Colon (tissue), 2 donors: ENCODE measurements at regions not wholly inside any gene's neighbourhood (a gene's known extent, or its start where the extent isn't known, plus 50 kb on each side); places are given as distances from the start of the nearest gene placed in this dataset.

Experiments used
- FAIRE-seq: peaks from 2 replicates; lab custom pipeline; 2012; peaks lifted over from hg19 to GRCh38; lab: Jason Lieb, UNC
- donor health status: control.
- donor health status: control.

DNA sequence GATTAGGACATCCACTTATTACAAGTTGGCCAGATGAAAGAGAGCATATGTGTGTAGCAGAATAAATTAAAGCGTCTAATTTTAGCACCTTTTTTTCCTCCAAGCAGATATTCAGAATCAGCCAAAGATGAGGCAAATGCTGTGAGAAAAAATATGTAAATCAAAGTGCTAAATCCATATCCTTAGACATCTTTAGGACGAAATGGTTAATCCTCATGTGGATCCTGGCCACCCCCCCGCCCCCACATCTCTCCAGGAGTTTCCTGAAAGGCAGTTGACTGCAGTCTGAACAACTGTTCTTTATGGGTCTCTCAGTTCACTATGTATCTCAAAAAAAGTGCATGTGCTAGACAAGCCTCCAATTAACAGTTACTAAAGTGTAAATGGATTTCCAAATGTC lies 1768.1 kb upstream of the SEL1L start:
- no peak for FAIRE-seq

DNA sequence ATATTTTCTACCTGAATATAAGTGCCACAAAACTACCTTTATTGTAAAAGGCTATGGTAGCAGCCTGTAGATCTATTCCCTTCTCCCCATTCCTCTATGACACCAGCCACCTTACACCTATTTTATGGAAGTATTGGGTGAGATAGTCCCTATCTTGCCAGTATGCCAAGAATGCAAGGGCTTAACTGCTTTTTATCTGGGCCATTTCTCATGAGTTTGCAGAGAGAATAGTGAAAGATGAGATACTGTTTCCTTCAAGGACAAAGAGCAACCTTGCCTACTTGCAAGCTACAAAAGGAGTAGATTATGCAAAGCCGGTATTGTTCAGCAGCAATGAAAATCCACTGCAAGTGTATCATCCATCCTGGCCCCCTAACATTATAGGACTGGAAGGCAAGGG lies 1775.6 kb upstream of the SEL1L start:
- no peak for FAIRE-seq

DNA sequence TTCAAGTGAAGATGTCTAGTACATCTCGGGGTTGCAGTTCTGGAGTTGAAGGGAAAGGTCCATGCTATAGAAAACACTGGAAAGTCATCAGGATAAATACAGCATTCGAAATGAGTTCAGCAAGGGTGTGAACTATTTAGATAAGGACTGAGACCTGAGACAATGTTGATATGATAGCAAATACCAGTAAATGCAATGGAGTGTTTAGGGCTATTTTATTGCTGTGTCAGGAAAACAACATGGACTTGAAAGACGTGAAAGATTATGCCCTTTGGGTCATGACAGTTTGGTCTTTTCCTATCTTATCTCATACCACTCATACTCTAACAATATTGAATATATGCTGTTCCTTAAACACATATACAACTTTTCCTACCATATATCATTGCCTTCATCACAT lies 1776.2 kb upstream of the SEL1L start:
- FAIRE-seq: no peak

DNA sequence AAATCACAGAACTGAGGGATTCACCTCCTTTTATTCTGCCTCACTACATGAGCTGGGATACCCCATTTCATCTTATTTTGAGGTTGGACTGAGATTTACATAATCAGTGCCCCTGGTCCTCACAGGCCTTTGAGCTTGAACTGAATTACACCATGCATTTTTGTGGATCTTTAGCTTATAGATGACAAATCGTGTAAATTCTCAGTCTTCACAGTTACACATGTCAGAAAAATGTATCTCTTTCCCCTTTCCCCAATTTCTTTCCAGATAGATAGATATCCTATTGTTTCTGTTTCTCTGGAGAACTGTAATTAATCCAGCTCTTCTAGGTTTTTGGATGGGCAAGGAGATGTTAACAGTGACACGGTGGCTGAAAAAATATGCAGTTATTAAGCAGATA lies 1778.9 kb upstream of the SEL1L start:
- FAIRE-seq: no peak

DNA sequence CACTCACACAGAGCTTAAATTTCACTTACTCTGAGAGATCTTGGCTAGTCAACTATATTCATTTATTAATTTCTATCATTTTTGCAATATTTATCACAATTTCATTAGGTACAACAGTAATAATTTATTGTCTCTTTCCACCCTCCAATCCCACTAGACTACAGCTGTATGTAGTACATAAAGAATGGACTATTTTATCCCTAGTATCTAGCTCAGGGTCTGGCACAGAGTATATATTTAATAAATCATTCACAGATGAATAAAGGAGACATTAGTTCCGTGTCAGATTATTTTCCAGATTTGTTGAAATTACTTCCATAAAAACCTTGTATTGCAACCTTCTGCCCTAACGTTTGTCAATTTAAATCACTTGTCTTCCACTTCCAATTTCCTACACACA lies 1781.1 kb upstream of the SEL1L start:
- no peak for FAIRE-seq

DNA sequence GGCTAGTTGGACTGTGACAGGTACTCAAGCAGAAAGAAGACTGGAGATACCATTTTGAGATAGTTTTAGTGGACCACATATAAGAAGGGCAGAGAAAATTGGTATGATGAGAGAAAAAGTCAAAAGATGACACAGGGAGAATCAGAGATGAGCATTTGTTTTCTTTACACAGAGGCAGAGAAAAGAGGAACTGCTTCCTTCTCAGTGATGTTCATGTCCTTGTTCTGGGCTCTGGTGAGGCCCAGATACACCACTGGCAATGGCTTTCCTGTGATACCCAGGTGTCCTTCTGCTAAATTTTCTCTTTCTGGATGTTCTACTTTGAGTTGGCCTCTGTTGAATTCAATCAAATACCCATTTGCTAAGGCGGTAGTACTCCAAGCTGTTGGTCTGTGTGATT lies 1782.7 kb upstream of the SEL1L start:
- no peak for FAIRE-seq

DNA sequence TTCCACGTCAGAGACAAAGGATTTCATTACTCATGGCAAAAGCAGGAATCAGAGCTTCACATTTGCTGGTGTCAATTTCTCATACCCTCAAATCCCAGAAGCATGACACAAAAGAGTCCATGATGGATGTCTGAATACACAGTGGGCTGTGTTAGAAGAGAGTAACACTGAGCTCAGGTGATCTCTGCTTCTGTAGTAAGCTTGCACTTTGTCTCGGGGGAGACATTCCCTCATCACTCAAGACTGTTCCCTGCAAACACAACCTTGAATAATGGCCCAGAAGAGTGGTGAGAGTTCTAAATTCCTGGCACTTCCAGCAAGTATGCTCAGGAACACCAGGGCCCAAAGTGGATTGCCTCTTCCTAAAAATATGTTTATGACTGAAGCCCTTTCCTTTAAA lies 1787.2 kb upstream of the SEL1L start:
- FAIRE-seq: no peak

DNA sequence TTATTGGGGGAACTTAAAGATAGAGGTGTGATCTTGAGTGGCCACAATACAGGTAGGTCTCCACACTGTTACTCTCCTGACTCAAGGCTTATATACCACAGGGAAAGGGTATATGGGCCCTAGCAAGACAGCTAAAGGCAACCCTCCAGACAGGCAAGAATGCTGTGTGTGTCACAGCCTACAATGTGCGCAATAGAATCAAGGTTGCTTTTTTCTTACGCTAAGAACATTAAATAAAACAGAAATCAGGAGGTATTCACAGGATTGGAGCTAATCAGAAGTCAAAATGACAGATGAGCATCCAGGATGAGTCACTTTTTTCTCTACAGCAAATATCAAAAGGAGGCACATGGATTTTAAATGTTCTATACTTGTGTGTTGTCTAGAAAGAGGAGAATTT lies 1797.9 kb upstream of the SEL1L start:
- no peak for FAIRE-seq

DNA sequence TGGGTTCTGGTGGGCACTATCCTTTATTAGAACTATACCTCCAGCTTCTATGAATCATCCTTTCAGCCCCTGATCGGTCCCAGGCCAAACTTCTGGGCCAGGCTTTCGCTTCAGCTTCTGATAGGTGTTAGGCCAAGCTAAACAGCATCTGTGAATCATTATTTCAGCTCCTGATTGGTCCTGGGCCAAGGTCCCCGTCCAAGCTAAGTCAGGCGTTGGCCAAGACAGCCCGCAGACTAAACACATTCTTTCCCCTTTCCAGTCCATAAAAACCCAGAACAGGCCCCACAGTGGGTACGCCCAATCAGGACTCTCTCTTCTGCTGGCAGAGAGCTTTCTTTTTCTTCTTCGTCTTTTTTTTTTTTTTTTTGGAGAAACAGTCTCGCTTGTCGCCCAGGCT lies 1808.9 kb upstream of the SEL1L start:
- FAIRE-seq: no peak

DNA sequence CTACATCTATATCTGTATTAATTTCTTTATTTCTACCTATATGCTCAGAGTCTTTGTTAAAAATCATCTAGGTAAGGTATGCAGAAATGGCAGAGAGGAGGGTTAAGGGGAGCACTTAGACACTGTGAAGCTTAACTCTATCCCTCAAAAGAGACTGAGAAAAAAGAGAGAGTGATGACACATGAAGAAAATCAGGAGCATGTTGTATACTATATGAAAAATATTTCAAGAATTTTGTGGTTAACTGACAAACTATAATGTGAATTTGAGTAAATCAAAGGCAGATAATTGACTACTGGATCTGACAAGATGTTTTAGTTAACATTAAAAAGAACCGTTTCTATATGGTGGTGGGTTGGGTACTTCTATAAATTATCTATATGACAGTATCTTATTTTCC lies 1814.2 kb upstream of the SEL1L start:
- FAIRE-seq: no peak

DNA sequence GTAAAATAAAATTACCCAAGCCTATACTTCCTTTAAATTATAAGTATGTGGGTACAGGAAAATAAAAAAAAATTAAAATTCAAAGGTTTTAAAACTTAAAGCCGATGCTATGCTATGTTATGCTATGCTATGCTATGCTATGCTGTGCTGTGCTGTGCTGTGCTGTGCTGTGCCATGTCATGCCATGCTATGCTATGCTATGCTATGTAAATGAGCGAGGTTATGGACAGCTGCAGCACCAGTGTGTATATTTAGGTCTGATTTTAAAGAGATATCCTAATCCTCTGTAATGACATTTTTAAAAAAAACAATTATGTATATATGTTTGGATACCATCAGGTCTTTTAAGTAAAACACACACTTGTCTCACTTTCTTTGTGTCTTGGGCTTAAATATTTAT lies 1822.0 kb upstream of the SEL1L start:
- no peak for FAIRE-seq

DNA sequence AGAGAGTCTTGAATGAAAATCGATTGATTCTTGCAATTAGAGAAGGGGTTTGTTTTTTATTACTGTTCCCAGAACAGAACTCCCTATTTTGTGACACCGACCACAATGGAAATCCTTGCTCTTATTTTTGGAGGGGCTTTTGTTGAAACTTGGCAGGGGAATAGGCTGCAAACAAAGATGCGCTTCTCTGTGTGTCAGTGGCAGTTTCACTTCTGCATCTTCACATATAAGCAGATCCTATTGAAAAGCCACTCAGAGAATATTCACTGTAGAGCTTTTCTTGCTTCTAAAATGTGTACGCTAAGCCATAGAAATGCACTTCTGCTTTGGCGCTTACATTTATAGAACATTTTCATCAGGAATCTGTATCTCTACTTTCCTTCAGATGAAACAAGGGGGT lies 1822.4 kb upstream of the SEL1L start:
- FAIRE-seq: no peak

DNA sequence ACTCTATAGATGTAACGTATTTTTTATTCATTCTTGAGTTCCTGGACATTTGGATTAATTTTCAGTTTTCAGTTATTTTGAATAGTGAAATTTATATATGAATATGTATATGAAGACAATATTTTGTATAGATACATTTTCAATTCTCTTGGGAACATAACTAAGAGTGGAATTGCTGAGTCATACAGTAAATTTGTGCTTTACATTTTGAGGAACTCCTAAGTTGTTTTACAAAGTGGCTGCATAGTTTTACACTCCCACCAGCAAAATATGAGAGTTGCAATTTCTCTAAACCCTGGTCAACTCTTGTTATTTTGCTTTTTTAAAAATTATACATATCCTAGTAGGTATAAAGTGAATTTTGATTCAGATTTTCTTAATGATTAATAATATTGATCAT lies 1838.6 kb upstream of the SEL1L start:
- no peak for FAIRE-seq

DNA sequence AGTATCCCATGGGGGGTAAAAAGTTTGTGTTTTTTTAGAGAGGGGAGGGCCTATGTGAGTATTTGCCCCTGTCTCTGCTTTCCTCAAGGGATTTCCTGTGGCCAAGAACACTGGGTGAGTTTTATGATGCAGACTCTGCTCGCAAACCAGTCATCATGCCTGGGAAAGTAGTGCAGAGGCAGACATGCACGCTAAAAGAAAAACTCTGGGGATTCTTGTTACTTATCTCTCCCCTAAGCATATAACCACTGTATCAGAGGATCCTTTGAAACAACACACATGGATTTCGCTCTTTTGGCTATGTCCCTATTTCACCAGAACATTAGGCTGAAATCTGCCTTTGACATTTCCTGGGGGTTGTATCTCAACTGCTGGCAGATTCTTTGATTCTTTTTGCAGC lies 1845.8 kb upstream of the SEL1L start:
- FAIRE-seq: no peak

DNA sequence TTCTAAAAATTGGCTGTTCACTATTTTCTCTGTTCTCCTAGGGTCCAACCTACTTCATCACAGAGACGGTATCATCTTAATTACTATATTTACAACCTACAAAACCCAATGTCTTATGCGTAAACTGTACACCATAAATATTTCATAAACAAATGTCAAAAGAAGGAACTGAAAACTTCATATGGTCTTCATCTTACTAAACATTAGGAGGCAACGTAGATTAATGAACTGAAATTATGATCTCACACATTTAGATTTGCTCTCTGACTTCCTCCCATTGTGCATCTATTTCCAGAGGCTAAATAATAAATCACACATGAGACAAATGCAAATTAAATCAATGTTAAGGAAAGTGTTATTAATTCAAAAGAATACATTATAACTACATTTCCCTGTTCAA lies 1850.6 kb upstream of the SEL1L start:
- no peak for FAIRE-seq

DNA sequence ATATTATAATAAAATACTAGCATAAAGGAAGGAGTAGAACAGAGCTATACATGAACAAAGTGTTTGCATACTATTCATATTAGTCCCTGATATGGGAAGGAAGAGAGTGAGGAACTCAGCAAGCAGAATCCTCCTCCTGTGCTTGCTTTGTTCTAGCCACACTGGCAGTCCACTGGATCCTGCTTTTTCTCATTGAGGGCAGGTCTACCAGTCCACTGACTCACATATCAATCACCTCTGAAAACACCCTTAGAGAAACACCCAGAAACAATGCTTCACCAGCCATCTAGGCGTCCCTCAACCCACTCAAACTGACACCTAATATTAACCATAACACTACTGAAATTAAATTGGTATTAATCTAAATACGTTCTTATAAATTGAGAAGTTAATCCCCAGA lies 1861.7 kb upstream of the SEL1L start:
- FAIRE-seq: no peak

DNA sequence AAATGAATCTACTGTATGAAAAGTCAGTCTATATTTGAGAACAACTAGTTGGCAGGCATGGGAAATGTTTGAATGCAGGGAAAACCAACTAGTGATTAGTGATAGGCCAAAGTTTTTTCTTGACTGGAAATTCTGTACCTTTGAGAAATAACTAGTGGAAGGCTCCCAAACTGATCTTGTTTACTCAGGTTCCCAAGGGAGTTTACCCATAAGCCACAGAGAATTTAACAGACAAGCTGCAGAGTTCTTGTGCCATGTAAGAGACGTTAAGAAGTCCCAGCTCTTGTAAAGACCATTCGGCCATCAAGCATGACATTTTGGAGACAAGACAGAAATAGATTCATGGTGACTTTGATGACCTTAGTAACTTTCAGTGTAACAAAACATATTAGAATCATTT lies 1882.8 kb upstream of the SEL1L start:
- FAIRE-seq: no peak

DNA sequence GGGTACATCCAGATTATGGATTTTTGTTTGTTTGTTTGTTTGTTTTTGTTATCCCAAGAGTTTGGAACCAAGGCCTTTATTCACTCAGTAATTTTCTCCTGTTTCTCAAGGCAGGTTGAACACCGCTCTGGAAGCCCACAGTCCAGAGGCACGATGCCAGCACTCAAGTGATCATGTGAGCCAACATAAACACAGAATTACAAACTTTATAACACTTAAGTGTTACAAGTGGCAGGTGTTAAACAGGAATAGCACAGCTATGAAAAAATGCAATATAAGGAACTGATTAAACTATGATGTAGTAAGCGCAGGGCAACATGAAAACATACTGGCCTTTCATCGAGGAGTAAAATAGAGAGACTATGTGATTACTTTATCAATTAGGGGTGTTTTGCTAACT lies 1885.8 kb upstream of the SEL1L start:
- FAIRE-seq: no peak

DNA sequence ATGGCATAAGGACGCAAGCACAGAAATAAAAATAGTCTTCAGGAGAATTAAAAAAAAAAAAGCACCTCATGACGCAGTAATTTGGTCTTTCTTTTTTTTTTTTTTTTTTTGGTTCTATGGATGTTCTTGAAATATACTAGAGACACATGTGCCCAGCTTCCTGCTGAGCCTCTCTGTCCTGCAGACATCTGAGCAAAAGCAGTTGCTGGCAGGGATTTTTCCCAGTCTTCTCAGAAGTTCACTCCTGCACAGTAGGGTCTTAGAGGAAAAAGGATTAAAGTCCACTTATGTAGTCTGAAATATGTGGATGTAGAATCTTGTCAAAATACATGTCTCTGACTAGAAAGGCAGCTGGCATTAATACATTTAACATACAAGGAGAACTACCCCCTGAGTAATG lies 1888.1 kb upstream of the SEL1L start:
- FAIRE-seq: no peak

DNA sequence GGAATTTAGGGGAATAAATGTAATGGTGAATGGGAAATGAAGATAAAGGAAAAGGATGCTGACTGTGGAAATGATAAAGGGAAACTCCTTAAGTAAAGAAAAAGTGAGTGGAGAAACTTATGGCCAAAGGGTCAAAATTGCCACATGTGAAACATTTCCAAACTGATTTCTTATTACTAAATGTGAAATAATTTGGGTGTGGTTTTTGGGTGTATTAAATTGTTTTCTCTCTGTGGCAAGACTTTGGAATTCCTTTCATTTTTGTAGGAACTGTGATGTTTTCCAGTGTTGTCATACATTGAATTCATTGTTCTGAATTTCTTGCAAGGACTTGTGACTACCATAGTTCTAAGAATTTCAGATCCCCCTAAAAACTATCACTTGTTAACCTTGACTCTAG lies 1891.5 kb upstream of the SEL1L start:
- no peak for FAIRE-seq

DNA sequence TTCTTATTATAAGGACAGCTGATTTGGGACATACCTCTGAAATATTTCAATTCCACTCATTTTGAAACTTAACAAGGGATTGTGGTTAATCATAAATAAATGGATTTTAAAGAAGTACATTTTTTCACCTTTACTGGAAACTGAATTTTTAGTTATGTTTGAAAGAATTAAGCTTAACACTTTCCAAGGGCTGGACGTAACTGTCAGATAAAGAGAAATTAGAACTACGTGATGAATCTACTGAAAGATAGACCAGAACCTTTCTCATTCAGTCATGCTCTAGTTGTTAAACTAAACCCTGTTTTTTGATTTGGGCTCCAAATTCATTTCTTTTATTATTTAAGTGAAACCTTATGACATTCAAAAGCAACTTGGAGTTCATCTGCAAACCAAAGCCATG lies 1892.1 kb upstream of the SEL1L start:
- no peak for FAIRE-seq

DNA sequence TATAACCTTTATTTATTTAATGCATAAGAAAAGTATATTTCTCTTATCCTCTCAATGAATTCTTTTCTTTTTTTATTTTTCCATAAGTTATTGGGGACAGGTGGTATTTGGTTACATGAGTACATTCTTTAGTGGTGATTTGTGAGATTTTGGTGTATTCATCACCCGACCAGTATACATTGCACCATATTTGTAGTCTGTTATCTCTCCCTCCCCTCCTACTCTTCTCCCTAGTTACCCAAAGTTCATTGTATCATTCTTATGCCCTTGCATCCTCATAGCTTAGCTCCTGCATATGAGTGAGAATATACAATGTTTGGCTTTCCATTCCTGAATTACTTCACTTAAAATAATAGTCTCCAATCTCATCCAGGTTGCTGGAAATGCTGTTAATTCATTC lies 1900.0 kb upstream of the SEL1L start:
- no peak for FAIRE-seq

DNA sequence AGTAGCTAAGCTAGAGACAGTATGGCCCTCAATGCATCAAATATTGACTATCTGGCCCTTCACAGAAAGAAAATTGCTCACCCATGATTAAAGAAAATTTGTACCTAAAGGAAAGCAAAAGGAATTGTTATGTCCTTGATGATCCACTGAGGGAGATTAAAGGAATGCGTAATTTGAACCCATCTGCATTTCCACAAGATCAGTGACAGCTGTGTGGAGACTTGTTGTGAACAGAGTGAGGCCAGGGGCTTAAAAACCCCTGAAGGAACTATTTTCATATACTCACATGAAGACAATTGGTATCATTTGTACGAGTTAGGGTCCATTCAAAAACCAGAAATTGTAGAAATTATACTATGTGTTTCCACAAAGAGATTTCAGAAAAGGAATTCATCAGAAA lies 1908.1 kb upstream of the SEL1L start:
- no peak for FAIRE-seq

DNA sequence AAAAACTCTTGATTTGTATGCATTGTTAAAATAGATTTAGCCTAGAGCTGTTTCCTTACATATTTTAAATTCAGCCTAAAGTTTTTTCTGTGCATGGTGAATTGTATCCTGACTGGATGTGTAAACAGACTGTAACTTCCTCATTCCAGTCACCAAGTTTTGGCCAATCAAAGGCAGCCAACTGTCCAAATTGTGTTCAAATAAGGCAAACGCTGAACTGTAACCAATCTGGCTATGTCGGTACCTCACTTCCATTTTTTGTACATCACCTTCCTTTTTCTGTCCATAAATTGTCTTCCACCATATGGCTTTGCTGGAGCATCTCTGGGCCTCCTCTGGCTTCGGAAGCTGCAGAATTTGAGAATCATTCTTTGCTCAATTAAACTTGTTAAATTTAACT lies 1921.9 kb upstream of the SEL1L start:
- no peak for FAIRE-seq

DNA sequence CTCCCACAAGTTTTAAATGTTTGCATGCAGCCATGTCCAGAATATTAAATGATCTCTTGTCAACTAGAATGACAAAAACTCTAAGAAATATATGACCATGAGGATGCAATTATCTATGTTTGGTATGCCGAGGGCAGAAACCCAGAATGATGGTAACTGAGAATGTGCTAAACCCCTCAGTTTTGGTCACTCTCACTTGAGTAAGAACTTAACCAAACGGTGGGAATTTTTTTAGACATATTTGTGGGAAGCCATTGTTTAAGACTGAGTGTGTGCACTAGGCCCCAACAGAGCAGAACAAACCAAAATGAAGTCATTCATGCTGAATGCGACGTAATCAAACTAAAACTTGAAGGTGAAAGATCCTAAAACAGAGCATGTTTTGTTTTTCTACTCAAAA lies 1927.9 kb upstream of the SEL1L start:
- no peak for FAIRE-seq

DNA sequence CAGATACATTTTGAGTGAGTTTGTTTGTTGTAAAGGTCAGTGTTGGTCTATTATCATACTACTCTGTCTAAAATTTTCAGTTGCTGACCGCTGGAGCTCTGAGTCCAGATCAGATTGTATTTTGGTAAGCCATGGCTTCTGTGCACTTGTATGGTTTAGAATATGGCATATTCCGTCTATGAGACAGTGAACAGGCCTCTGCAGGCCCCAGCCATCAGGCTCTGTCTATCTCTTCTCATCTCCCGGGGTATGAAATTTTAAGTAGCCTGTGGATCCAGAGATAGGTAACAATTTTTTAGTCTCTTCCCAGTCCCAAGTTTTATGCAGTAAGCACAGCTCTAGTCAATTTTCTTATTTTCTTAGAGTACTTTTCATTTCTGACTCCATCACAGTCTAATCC lies 1929.1 kb upstream of the SEL1L start:
- FAIRE-seq: no peak
